IMR-90 (cell line): ENCODE measurements at regions not wholly inside any gene's neighbourhood (a gene's known extent, or its start where the extent isn't known, plus 50 kb on each side); places are given as distances from the start of the nearest gene placed in this dataset.

Experiments used
- ATAC-seq: fragments of 200-7000 bp; cut with Tn5 transposase; 2 replicates; pipeline ENCODE4 v1.9.1; 2020; ENCODE audit warnings: low read depth, mild to moderate bottlenecking, moderate library complexity
- BruUV-seq: library from RNA; stranded (reverse); fragments of 400-500 nt; replicated peaks from 2 replicates; lab custom pipeline; 2021; lab: Mats Ljungman, UMichigan
- CTCF ChIA-PET: fragments of 300-600 bp; formaldehyde crosslinking; extraction: SDS; loops from one replicate; lab custom pipeline; 2021; ENCODE audit warnings: antibody characterized with exemption; lab: Yijun Ruan, JAX
- POLR2A ChIA-PET: fragments of 300-600 bp; sonication (Branson Sonifier 250); formaldehyde crosslinking; loops from one replicate; lab custom pipeline; 2022; ENCODE audit warnings: antibody characterized with exemption; ENCODE audit not compliant: unreplicated experiment; lab: Charles Lee
- DNase-seq: peaks from one replicate; pipeline ENCODE4 v3.0.0; 2013
- H2AFZ ChIP-seq: replicated peaks from 2 replicates; pipeline ENCODE3; 2013; ENCODE audit warnings: low read length, mild to moderate bottlenecking; ENCODE audit not compliant: poor library complexity
- H2AK5ac ChIP-seq: 2 replicates; pipeline ENCODE4 v1.6.1; 2013; ENCODE audit warnings: low read depth, low read length, inconsistent platforms
- H2AK9ac ChIP-seq: replicated peaks from 2 replicates; pipeline ENCODE3; 2013; ENCODE audit warnings: mild to moderate bottlenecking, low read depth, low read length, moderate library complexity; ENCODE audit not compliant: poor library complexity
- H2BK120ac ChIP-seq: 2 replicates; pipeline ENCODE4 v1.6.1; 2013; ENCODE audit warnings: low read depth, low read length, inconsistent platforms
- H2BK15ac ChIP-seq: 3 replicates; pipeline ENCODE4 v1.6.1; 2013; ENCODE audit warnings: low read depth, low read length, inconsistent platforms
- H2BK20ac ChIP-seq: 2 replicates; pipeline ENCODE4 v1.6.1; 2013; ENCODE audit warnings: low read depth, mild to moderate bottlenecking, inconsistent platforms, low read length, moderate library complexity
- H2BK5ac ChIP-seq: 2 replicates; pipeline ENCODE4 v1.6.1; 2013; ENCODE audit warnings: mild to moderate bottlenecking, low read depth, low read length, inconsistent platforms; ENCODE audit not compliant: poor library complexity, severe bottlenecking
- H3K14ac ChIP-seq: replicated peaks from 2 replicates; pipeline ENCODE4 v1.6.1; 2013; ENCODE audit warnings: low read depth, low read length, inconsistent platforms
- H3K18ac ChIP-seq: 2 replicates; pipeline ENCODE4 v1.6.1; 2013; ENCODE audit warnings: low read depth, low read length, control low read depth
- H3K23ac ChIP-seq: 2 replicates; pipeline ENCODE4 v1.6.1; 2013; ENCODE audit warnings: low read depth, low read length, inconsistent platforms
- H3K27ac ChIP-seq: 2 replicates; pipeline ENCODE4 v1.5.1; 2013; ENCODE audit warnings: mild to moderate bottlenecking, control low read depth, low read length; ENCODE audit not compliant: insufficient read depth
- H3K27me3 ChIP-seq: 2 replicates; pipeline ENCODE4 v1.6.1; 2013; ENCODE audit warnings: low read length; ENCODE audit not compliant: control insufficient read depth, insufficient read depth
- H3K36me3 ChIP-seq: 2 replicates; pipeline ENCODE4 v1.6.1; 2013; ENCODE audit warnings: low read length, mixed read lengths; ENCODE audit not compliant: control insufficient read depth, insufficient read depth
- H3K4ac ChIP-seq: 2 replicates; pipeline ENCODE4 v1.6.1; 2013; ENCODE audit warnings: low read depth, low read length, inconsistent platforms
- H3K4me1 ChIP-seq: 2 replicates; pipeline ENCODE4 v1.6.1; 2013; ENCODE audit warnings: low read length, mixed read lengths; ENCODE audit not compliant: control insufficient read depth, insufficient read depth
- H3K4me2 ChIP-seq: 2 replicates; pipeline ENCODE4 v1.6.1; 2013; ENCODE audit warnings: low read depth, mild to moderate bottlenecking, control low read depth, low read length, moderate library complexity
- H3K4me3 ChIP-seq: 2 replicates; pipeline ENCODE4 v1.5.1; 2013; ENCODE audit warnings: low read depth, mild to moderate bottlenecking, control low read depth, low read length, moderate library complexity; ENCODE audit not compliant: insufficient read depth
- H3K56ac ChIP-seq: 2 replicates; pipeline ENCODE4 v1.6.1; 2013; ENCODE audit warnings: low read length, inconsistent platforms; ENCODE audit not compliant: insufficient read depth; ENCODE audit errors: extremely low read depth
- H3K79me1 ChIP-seq, 2 experiments: 2 replicates each; pipeline ENCODE4 v1.6.1; 2013; ENCODE audit warnings: low read length in 2 of 2, inconsistent platforms in 1 of 2, low read depth in 1 of 2
- H3K9ac ChIP-seq: 2 replicates; pipeline ENCODE4 v1.6.1; 2013; ENCODE audit warnings: low read depth, low read length, control low read depth
- H3K9me1 ChIP-seq: 2 replicates; pipeline ENCODE4 v1.6.1; 2013; ENCODE audit warnings: low read length, inconsistent platforms; ENCODE audit not compliant: insufficient read depth
- H3K9me3 ChIP-seq: 2 replicates; pipeline ENCODE4 v1.6.1; 2013; ENCODE audit warnings: low read length; ENCODE audit not compliant: control insufficient read depth, insufficient read depth
- H4K20me1 ChIP-seq: 2 replicates; pipeline ENCODE4 v1.6.1; 2013; ENCODE audit warnings: low read length, inconsistent platforms; ENCODE audit not compliant: insufficient read depth
- H4K5ac ChIP-seq: 2 replicates; pipeline ENCODE4 v1.6.1; 2013; ENCODE audit warnings: mild to moderate bottlenecking, low read depth, low read length, control low read depth
- H4K8ac ChIP-seq, 2 experiments: 2 replicates each; pipeline ENCODE4 v1.6.1; 2013; ENCODE audit warnings: low read depth in 2 of 2, low read length in 2 of 2, control low read depth in 1 of 2, inconsistent platforms in 1 of 2
- H4K91ac ChIP-seq: 2 replicates; pipeline ENCODE4 v1.6.1; 2013; ENCODE audit warnings: low read depth, low read length, inconsistent platforms; ENCODE audit not compliant: insufficient read depth
- BHLHE40 ChIP-seq: fragments of 150-350 bp; IDR thresholded peaks from 2 replicates; pipeline ENCODE4 v1.6.1; 2016; ENCODE audit warnings: mild to moderate bottlenecking, low read depth, low read length
- MAZ ChIP-seq: IDR thresholded peaks from 2 replicates; pipeline ENCODE4 v1.6.1; 2012; ENCODE audit warnings: low read depth, mild to moderate bottlenecking, low read length, improper control_type of control experiment, moderate library complexity, borderline replicate concordance
- NFE2L2 ChIP-seq: fragments of 150-350 bp; IDR thresholded peaks from 2 replicates; pipeline ENCODE4 v1.6.1; 2016; ENCODE audit warnings: low read depth, mild to moderate bottlenecking, low read length
- WGBS, 2 experiments: methylation state at CpG; one replicate each; pipeline versions ENCODE4 v1.1.5 to v1.1.7; 2013; ENCODE audit warnings: missing lambda C conversion rate in 2 of 2; ENCODE audit not compliant: insufficient read length in 1 of 2; ENCODE audit errors: extremely low coverage in 2 of 2; 5-methylcytosine and 5-hydroxymethylcytosine counted together
- dilution Hi-C: fragments of 300-500 bp; cut with HindIII; formaldehyde crosslinking; loops from one replicate; pipeline ENCODE4 v1.14.3; 2018; ENCODE audit warnings: low sequenced_read_pairs; ENCODE audit not compliant: unreplicated experiment
- in situ Hi-C: fragments of 300-500 bp; cut with MboI; formaldehyde crosslinking; loops from 3 replicates; pipeline ENCODE4 v1.14.3; 2019; ENCODE audit warnings: low sequenced_read_pairs, inconsistent platforms, mixed read lengths
- intact Hi-C: fragments of 100-400 bp; cut with micrococcal nuclease; formaldehyde crosslinking; loops from 2 replicates; pipeline ENCODE4 v1.10.0; 2022

DNA sequence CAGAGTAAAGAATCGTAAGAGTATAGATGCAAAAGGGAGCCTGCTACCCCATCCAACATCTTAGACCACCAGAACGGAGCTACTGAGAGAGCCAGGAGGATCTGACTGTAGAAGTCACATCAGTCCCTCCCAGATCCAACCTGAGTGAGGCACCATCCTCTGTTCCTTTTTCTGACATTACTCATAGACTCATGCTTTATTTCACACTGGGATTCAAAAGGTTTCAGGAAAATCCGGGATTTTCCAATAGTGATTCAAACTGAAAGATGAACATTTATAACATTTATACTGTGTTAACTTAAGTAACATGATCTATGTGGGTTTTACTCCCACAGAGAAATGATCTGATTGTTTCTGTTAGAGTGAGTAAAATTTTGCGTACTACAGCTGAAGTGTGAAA is 868.6 kb upstream of the GJE1 start:
- H3K27me3 ChIP-seq: no peaks in the 10 kb centered on the region
- WGBS, 2 experiments: 100% methylated on average over 1 of the region's 4 CpGs; no CpG with 5 or more reads in 1 of the 2 experiments
- no peak overlapping the region for H3K4ac ChIP-seq
- H2AFZ ChIP-seq: peak overlapping the region; percentile 64
- DNase-seq: peak; percentile 46
- in situ Hi-C loops: no loop called here
- no peak overlapping the region for H3K56ac ChIP-seq
- H4K91ac ChIP-seq: no peak overlapping the region
- no peak overlapping the region for H3K9ac ChIP-seq
- H3K36me3 ChIP-seq: no peaks in the 10 kb centered on the region
- H4K5ac ChIP-seq: no peak overlapping the region
- peaks cover 2% of the 10 kb centered on the region; the same call in 1 of the 2 replicates for H3K4me1 ChIP-seq
- no peak overlapping the region; the same call in 2 of the 3 replicates for H2BK15ac ChIP-seq
- 0 out of 4 replicates have a peak overlapping the region, but pooled peaks of 1 of the 2 experiments have one; percentile 13 for H4K8ac ChIP-seq
- H3K23ac ChIP-seq: no peak overlapping the region
- H2BK120ac ChIP-seq: peak overlapping the region; percentile 30; the same call in 1 of the 2 replicates
- CTCF ChIA-PET: interaction anchor here (0.6 kb wide), 1 partner anchor 174 kb away, joined by 5 read pairs; no protein-coding TSS in a partner anchor
- no peaks in the 10 kb centered on the region for H3K9me3 ChIP-seq
- H2BK20ac ChIP-seq: peak overlapping the region; percentile 13; the same call in 1 of the 2 replicates
- no peaks in the 10 kb centered on the region for H3K79me1 ChIP-seq
- H3K4me2 ChIP-seq: no peak overlapping the region
- no peak overlapping the region for H2BK5ac ChIP-seq
- no peak for ATAC-seq
- intact Hi-C loops: no loop called here
- no peak overlapping the region for H2AK9ac ChIP-seq
- H4K20me1 ChIP-seq: no peaks in the 10 kb centered on the region
- no peak overlapping the region for H2AK5ac ChIP-seq
- no TSS peak for BruUV-seq
- H3K18ac ChIP-seq: no peak overlapping the region
- TF ChIP-seq NFE2L2 (no peak), BHLHE40 (no peak), MAZ (no peak)
- dilution Hi-C loops: no loop called here
- POLR2A ChIA-PET: no interaction called here
- H3K14ac ChIP-seq: 0 out of 2 replicates have a peak overlapping the region, but pooled peaks have one; percentile 35
- no peak overlapping the region for H3K27ac ChIP-seq
- H3K4me3 ChIP-seq: no peak overlapping the region
- H3K9me1 ChIP-seq: no peaks in the 10 kb centered on the region
